Uterus (tissue), 2 donors: ENCODE measurements at regions not wholly inside any gene's neighbourhood (a gene's known extent, or its start where the extent isn't known, plus 50 kb on each side); places are given as distances from the start of the nearest gene placed in this dataset.

ENCODE experiments used
- POLR2A ChIP-seq, 2 donors: fragments of 450-650 bp; IDR thresholded peaks; one replicate each; pipeline ENCODE4 v1.6.1; 2016; ENCODE audit warnings: antibody characterized with exemption in 2 of 2, mild to moderate bottlenecking in 1 of 2, moderate library complexity in 1 of 2
- TF ChIP-seq, protein P1 (sequence below), 4 experiments: fragments of 200-600 bp in 2 of 4; fragments of 450-650 bp in 2 of 4; sonication (generic) in 2 of 4; IDR thresholded peaks; one replicate each; pipeline ENCODE4 v1.5.1; 2016 to 2019; ENCODE audit warnings: antibody characterized with exemption in 4 of 4, mild to moderate bottlenecking in 2 of 4, moderate library complexity in 1 of 4

DNA sequence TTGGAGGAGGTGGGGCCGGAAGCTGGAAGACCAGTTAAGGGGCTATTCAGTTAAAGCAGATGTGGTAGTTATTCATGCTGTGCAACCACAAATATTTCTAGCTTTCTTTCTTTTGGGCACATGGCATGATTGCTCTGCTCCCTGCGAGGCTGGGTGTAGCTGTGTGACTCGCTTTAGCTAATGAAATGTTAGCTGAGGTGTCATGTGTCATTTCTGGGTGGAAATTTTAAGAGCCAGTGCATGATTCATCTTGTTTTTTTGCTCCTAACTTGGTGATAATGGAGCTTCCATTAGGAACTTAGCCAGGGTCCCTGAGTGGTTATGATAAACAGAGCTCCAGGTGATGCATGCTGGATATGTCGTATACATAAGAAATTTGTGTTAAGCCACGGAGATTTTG lies 300.6 kb downstream of the SATB1 start:
- TF ChIP-seq, protein P1, sequence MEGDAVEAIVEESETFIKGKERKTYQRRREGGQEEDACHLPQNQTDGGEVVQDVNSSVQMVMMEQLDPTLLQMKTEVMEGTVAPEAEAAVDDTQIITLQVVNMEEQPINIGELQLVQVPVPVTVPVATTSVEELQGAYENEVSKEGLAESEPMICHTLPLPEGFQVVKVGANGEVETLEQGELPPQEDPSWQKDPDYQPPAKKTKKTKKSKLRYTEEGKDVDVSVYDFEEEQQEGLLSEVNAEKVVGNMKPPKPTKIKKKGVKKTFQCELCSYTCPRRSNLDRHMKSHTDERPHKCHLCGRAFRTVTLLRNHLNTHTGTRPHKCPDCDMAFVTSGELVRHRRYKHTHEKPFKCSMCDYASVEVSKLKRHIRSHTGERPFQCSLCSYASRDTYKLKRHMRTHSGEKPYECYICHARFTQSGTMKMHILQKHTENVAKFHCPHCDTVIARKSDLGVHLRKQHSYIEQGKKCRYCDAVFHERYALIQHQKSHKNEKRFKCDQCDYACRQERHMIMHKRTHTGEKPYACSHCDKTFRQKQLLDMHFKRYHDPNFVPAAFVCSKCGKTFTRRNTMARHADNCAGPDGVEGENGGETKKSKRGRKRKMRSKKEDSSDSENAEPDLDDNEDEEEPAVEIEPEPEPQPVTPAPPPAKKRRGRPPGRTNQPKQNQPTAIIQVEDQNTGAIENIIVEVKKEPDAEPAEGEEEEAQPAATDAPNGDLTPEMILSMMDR (IDR thresholded peaks at IDR 0.05), result no peak
- no peak for TF ChIP-seq POLR2A (IDR thresholded peaks at IDR 0.05)
